H7 (cell line): ENCODE measurements at regions not wholly inside any gene's neighbourhood (a gene's known extent, or its start where the extent isn't known, plus 50 kb on each side); places are given as distances from the start of the nearest gene placed in this dataset.

Experiments
- DNase-seq: peaks from one replicate; pipeline ENCODE4 v3.0.0; 2012
- H3K27me3 ChIP-seq: 2 replicates; pipeline ENCODE4 v1.6.0; 2011; ENCODE audit warnings: mild to moderate bottlenecking, low read length; ENCODE audit not compliant: control insufficient read depth, insufficient read depth
- H3K36me3 ChIP-seq: replicated peaks from 2 replicates; pipeline ENCODE4 v1.5.1; 2011; ENCODE audit warnings: low read length; ENCODE audit not compliant: control insufficient read depth, insufficient read depth
- H3K4me3 ChIP-seq: 2 replicates; pipeline ENCODE4 v1.5.1; 2011; ENCODE audit warnings: low read depth, mild to moderate bottlenecking, control low read depth, low read length, moderate library complexity; ENCODE audit not compliant: insufficient read depth

DNA sequence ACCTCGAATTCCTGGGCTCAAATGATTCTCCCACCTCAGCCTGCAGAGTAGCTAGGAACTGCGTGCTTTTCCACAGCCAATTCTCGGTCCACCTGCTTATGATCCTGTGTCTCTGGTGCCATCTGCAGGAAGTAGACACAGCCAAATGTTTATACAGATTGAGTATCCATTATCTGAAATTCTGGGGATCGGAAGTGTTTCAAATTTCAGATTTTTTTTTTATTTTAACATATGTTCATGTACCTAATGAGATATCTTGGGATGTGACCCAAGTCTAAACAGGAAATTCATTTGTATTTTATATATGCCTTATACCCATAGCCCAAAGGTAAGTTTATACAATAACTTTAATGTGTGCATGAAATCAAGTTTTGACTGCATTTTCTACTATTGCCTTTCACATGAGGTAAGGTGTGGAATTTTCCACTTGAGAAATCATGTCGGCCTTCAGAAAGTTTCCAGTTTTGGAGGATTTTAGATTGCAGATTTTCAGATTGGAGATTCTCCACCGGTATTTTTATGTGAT lies 89.5 kb downstream of the ESM1 start:
- peak; percentile 19 for DNase-seq
- Histone ChIP-seq H3K4me3 (no peak overlapping the region), H3K27me3 (no peaks in the 10 kb centered on the region), H3K36me3 (no peaks in the 10 kb centered on the region)

DNA sequence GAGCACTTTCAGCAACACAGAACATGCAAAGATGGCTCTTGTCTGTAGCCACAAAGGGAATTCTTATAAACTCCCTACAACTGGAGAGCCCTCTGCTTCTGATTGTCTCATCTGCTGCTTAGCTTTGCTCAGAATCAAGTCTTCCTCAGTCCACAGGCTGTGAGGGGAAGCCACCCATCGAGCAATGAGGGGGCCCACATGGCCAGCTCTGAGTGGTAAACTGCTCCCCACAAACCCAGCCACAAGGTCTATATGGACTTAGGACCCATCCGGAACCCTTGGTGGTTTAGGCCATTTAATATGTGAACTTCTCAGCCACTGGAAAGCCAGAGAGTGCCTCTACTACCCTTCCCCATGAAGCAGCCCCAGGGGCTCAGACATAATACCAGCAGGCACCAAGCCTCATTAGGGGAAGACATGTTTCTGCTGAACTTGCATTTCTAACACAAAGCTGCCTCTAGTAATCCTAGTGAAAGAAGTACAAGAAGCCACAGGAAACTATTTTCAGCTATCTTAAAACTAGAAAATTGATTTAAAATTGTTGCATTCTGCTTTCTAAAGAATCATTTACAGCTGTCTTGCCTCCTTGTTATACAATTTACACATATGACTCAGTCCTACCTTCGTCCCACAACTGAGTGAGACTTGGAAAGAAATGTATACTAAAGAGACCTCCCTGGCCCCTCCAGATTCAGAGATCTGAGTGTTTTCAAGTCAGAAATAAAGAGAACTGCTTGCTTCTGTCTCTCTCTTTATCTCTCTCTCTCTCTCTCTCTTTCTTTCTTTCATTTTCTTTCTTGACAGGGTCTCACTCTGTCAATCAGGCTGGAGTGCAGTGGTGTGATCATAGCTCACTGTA lies 90.2 kb downstream of the ESM1 start:
- no peaks in the 10 kb centered on the region for H3K36me3 ChIP-seq
- H3K27me3 ChIP-seq = no peaks in the 10 kb centered on the region
- no peak overlapping the region for H3K4me3 ChIP-seq
- no peak for DNase-seq

DNA sequence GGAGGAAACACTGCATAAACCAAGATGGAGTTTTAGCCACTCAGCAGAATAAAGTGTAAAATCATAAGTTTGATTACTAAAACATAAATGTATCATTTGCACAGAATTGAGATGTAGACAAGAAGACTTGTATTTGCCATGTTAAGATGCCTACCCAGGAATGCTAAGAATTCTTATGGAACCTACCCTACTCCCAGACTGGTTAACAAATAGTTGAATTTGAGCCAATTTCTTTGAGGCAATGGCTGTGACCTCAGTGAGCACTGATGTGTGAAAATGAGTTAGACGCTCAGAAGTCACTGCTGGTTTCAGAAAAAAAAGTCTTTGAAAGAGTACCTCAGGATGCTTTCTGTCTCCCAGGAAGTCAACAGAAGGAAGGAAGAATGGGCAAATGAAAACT lies 95.6 kb downstream of the ESM1 start:
- Histone ChIP-seq H3K36me3 (no peaks in the 10 kb centered on the region), H3K27me3 (peaks cover 3% of the 10 kb centered on the region; the same call in 1 of the 2 replicates)
- DNase-seq = no peak

DNA sequence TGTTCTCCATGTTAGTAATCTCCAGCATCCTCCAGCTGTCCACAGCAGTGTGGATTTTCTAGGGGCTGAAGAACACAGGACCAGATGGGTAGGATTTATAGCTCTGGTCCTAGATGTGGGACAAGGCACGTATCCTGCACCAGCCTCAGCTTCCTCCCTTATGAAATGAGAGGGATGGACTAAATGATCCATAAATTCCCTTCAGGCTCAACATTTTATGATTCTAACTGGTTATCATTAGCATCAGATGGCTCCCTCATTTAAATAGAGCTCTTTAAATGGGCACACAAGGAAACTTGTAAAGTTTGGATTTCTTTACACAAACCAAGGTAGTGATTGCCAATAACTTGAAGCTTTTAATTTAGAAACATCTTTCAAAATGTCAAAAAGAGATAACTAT lies 97.7 kb downstream of the ESM1 start:
- Histone ChIP-seq H3K27me3 (peaks cover 24% of the 10 kb centered on the region), H3K4me3 (no peak overlapping the region), H3K36me3 (no peaks in the 10 kb centered on the region)
- DNase-seq = no peak

More for the DNA sequence above, 95.6 kb downstream of the ESM1 start:
- no peak overlapping the region for H3K4me3 ChIP-seq

DNA sequence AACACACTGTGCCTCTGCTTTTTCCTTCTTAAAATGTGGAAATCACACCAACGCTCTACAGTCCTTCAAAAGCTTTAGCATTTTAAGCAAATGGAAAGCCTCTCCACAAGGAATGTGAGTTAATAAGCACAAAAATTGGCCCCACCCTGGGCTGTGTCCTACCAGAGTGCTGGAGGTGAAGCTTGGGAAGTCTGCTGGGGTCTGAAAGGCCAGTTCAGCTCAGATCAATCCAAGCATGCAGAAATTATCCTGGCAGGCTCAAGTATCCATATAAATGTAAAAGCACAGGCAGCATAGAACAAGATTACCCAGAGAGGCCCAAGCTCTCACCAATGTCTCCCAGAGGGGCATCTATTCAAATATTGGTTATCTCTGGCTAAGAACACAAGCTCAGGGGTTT lies 98.5 kb downstream of the ESM1 start:
- H3K4me3 ChIP-seq = no peak overlapping the region
- H3K27me3 ChIP-seq = peaks cover 26% of the 10 kb centered on the region
- no peak for DNase-seq

DNA sequence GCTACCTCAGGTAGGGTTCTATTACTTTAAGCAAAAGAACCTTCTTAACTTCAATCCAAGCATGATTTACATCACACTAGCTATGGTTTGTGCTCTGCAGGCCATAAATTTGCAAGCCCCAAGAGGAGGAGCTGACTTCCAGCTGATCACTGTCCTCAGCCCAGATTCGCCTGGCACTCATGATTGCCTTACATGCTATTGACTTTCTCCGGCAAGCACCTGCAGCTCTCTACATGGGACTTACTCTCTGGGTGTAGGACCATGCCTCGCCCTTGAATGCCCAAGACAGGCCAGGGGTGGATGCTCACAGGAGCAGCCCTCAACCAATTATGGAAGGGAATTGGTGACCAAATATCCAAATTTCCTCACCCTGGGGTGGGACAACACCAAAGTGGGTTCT lies 99.8 kb downstream of the ESM1 start:
- no peak for DNase-seq
- Histone ChIP-seq H3K27me3 (peaks cover 26% of the 10 kb centered on the region), H3K4me3 (no peak overlapping the region), H3K36me3 (no peaks in the 10 kb centered on the region)

More for the DNA sequence above, 98.5 kb downstream of the ESM1 start:
- H3K36me3 ChIP-seq = no peaks in the 10 kb centered on the region

DNA sequence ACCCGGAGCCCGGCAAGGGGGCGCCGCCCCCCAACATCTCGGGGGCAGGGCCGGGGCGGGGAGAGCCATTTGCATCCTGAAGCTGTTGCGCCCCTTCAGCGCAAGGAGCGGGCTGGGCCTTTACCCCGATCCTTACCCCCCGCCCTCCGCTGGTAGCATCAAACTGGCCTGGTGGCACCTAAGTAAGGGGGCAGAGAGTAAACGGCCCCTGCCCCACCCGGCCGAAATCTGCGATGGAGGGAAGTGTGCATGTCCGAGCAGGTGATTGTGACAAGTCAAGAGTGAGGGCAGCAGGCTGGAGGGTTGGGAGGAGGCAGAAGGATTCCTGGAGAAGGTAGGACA lies 101.2 kb downstream of the ESM1 start:
- H3K27me3 ChIP-seq = peaks cover 26% of the 10 kb centered on the region
- DNase-seq = no peak
- H3K4me3 ChIP-seq = peak overlapping the region; percentile 56
- H3K36me3 ChIP-seq = no peaks in the 10 kb centered on the region

DNA sequence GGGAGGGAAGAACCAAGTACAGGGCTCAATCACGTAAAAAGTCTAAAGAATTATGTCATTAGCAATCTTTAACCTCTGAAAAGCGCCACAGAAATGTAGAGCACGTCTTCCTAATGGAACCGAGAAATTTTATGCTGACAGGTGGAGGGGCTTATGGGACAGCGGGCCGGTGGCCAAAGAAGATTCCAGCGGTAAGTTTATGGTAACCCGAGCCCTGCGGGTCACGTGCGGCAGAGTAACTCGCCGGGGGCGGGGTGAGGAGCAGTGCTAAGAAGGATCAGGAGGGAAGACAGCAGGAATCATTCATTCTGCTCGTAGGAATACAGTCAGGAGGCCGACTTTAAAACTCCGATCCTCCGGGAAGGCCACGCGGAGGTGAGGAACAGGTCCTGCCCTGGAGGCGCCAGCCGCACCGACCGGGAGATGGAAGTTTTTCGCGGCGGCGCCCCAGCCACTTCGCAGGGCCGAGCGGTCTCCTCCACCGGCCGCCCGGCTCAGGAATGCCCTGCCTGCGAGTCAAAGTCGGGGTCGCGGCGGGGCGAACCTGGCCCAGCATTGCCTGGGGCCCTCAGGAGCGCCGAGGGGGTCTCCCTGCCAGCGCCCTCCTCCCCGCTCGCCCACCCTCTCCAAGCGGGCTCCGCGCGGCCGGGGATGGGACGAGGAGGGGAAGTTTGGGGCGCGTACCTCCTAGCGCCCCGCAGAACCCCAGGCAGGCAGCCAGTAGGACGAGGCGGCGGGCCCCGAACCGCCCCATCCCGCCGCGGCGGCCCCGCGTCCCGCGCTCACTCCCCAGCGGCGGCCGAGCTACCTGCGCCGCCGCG lies 101.8 kb downstream of the ESM1 start:
- Histone ChIP-seq H3K27me3 (peaks cover 26% of the 10 kb centered on the region), H3K4me3 (peak overlapping the region; percentile 56)
- DNase-seq = peak; percentile 79

DNA sequence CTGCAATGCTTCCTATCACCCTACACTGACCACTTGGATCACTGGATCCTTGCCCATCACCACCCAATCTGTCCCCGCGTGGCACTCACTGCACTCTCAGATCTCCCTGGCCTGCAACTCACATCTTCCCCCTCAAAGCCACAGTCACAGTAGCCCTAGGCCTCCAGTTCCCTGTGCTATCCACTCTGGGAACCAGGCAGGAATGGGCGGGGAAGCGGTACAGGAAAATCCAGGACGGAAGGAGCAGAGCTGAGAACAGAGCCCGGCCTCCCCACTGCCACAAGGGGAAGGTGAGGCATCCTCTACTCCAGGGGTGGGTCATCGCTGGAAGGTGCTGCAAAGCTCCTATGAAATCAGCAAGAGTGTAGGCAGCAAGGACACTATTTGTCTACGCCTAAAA lies 102.6 kb downstream of the ESM1 start:
- H3K4me3 ChIP-seq = no peak overlapping the region
- H3K36me3 ChIP-seq = no peaks in the 10 kb centered on the region
- H3K27me3 ChIP-seq = peaks cover 26% of the 10 kb centered on the region
- no peak for DNase-seq

More for the DNA sequence above, 101.8 kb downstream of the ESM1 start:
- no peaks in the 10 kb centered on the region for H3K36me3 ChIP-seq

DNA sequence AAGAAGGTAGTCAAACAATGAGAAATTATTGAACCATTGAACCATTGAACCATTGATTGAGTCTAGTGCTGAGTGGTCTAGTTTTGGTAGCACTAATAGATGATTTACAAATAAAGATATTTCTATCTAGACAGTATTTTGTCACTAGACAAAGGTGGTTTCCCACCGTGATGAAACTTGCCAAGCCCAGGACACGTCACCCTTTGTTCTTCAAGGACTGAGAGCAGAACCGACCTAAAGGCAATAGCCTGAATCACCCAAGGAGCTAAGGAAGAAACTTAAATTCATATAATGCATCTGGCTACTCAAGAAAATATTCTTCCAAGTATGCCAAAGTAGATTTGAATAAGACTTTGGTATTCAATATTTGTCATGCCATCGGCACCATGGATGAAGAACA lies 103.3 kb downstream of the ESM1 start:
- H3K4me3 ChIP-seq = no peak overlapping the region
- peaks cover 26% of the 10 kb centered on the region for H3K27me3 ChIP-seq
- no peaks in the 10 kb centered on the region for H3K36me3 ChIP-seq
- DNase-seq = no peak

DNA sequence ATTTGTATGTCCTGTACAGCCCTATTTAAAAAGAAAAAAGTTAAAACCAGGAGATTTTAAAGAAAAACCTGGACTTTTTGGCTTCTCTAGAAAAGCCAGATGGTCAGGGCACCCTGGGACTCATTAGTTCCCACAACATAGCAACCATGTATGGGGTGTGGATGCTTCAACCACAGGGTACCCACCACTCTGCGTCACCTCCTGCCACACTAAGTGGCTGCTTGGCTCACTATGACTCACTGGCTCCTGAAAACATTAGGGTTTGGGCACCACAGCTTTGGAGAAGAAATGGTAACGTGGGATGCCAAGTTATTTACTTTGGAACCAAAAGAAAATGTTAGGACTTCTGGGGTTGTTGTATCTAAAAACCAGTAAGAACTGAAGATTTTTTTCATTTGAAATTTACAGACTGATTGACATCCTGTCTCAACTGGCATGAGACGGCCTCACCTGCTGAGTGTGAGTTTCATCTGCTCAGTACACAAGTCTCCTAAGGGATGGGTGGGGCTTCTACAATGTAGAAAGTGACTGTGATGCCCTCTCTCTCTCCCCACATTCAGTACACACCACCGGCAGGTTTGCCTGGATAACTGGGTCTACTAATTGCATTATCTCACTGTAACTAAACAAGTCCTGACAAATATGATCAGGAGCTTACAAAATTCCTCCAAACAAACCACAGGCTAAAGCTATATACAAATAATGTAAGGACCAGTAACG lies 103.9 kb downstream of the ESM1 start:
- H3K4me3 ChIP-seq = no peak overlapping the region
- H3K36me3 ChIP-seq = no peaks in the 10 kb centered on the region
- peaks cover 26% of the 10 kb centered on the region for H3K27me3 ChIP-seq
- DNase-seq = no peak

DNA sequence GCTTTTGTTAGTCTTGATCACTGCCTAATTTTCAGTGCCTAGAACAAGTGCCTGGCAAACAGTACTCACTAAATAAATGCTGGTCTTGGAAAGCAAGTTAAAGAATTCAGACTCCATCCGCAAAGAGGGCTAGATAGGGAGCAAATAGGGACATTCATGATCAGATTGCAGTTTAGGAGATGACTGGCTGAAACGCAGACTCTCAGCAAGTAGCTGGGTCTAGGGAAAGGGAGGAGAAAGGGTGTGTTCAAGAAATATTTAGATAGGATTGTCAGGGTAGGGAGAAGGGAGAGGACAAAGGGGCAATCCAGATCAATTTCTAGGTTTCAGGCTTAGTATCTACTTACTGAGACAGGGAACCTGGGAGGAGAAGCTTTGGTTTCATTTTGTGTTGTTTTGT lies 108.4 kb downstream of the ESM1 start:
- Histone ChIP-seq H3K27me3 (no peaks in the 10 kb centered on the region), H3K36me3 (no peaks in the 10 kb centered on the region), H3K4me3 (no peak overlapping the region)
- no peak for DNase-seq

DNA sequence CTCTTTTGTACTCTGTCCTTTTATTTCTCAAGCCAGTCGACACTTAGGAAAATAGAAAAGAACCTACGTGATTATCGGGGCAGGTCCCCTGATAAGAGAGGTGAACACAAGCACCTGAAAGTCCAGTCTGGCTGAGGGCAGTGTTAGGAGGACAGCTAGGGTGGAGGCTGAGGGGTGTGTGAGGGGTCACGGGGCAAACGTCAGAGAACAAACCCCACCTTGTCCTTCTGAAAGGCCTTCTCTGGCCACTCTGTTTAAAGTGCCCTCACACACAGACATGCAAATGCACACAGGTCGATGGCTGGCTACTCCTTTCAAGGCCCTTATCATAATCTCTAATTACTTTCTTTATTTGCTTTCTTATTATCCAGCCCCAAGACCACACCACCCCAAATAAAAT lies 108.8 kb downstream of the ESM1 start:
- Histone ChIP-seq H3K27me3 (no peaks in the 10 kb centered on the region), H3K4me3 (no peak overlapping the region), H3K36me3 (no peaks in the 10 kb centered on the region)
- DNase-seq = no peak

DNA sequence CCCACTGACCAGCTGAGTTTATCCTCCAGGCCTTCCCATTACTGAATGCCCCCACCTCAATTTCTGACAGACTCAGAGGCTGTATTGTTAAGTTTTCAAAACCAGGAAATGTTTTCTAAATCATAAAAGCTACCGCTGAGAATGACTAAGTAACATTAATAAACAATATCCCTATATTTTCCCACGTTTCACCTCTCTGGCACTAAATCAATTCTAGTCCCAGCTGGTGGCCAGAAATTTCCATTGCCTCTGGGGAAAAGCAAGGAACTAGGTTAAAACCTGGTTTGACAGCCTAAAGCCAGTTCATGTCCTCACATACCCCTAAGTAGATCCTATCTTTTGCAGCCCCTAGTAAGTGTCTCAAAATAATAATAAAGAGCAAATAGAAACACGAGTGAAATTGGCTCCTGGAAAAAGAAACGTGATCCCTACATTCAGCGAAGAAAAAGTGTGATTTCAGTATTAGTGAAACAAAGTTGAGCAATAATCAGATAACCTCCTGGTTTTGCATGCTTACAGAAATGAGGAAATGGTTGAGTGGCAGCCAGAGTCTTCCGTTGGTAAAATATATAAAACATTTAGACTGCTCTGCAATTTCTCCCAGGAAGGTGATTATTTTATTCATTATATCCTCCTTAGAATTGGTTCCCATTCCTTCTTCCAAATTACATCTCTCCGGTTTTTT lies 110.9 kb downstream of the ESM1 start:
- Histone ChIP-seq H3K27me3 (no peaks in the 10 kb centered on the region), H3K36me3 (no peaks in the 10 kb centered on the region), H3K4me3 (no peak overlapping the region)
- DNase-seq = no peak
